NOMO-1 treated with dmso at 0.1 percent for 144 hours (cell line): ENCODE measurements at regions not wholly inside any gene's neighbourhood (a gene's known extent, or its start where the extent isn't known, plus 50 kb on each side); places are given as distances from the start of the nearest gene placed in this dataset.
"Not testable (repeated sequence)": the region's sequence is repeated elsewhere in the genome, so short reads cannot be mapped to it uniquely, and the experiment has no call there.

Experiments used
- DNase-seq: peaks from one replicate; lab custom pipeline; 2025; ENCODE audit not compliant: unreplicated experiment; lab: John Stamatoyannopoulos, UW

- DNase-seq = no peak
Measured at GRCh38 chr2:3037196-3038194, 340.1 kb downstream of the EIPR1 start.

DNA sequence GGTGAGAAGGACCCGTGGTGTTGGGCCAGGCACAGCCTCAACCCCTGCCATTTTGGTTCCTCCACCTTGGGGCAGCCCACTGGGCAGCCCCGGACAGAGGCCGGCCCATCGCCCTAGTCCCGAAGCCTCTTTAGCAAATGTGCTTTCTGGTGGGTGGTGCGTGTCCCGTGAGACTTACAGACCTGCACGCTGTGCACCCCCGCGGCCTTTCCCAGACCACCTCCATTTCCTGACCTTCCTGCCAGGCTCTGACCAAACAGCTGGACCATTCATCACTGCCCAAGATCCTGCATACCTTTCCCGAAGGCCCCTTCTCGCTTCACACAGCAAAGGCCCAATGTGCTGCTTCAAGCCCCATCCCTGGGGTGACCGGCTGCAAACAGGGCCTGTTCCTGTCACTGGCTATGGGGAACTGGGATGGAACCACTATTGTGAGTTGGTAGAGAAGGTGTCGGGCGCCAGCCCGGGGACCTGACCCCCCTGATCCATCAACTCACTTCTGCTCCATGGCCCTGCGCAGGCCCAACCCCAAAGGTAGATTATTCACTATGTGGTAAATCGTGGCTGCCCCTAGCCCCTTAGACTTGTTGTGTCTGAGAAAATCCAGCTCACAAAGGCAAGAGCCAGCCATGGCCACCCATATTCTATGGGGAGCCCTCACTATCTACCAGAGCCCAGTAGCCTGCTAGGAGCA, 341.0 kb downstream of the EIPR1 start:
- DNase-seq = no peak

GRCh38 chr2:3035385-3036050, 342.1 kb downstream of the EIPR1 start:
- DNase-seq = no peak

DNA sequence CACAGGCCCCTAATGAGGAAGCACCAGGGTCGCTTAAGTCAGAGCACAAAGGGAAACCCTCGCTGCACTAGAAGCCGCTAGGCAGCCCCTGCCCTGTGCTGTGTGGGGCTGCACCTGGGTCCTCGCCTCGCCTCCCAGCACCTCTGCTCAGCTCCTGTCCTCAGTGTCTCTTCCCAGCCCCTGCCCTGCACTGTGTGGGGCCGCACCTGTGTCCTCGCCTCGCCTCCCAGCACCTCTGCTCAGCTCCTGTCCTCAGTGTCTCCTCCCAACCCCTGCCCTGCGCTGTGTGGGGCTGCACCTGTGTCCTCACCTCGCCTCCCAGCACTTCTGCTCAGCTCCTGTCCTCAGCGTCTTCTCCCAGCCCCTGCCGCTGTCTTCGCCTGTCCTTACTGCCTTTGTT, 342.8 kb downstream of the EIPR1 start:
- no peak for DNase-seq

GRCh38 chr2:3034396-3034795, 343.2 kb downstream of the EIPR1 start:
- DNase-seq = no peak

GRCh38 chr2:3033315-3033714, 344.3 kb downstream of the EIPR1 start:
- no peak for DNase-seq

DNA sequence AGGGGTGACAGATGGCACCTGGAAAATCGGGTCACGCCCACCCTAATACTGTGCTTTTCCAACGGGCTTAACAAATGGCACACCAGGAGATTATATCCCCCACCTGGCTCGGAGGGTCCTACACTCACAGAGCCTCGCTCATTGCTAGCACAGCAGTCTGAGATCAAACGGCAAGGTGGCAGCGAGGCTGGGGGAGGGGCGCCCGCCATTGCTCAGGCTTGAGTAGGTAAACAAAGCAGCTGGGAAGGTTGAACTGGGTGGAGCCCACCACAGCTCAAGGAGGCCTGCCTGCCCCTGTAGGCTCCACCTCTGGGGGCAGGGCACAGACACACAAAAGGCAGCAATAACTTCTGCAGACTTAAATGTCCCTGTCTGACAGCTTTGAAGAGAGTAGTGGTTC, 346.8 kb downstream of the EIPR1 start:
- not testable (repeated sequence) for DNase-seq

- DNase-seq = no peak
Measured at GRCh38 chr2:3025984-3026383, 351.6 kb downstream of the EIPR1 start.

- no peak for DNase-seq
Measured at GRCh38 chr2:3025261-3025660, 352.4 kb downstream of the EIPR1 start.

- no peak for DNase-seq
Measured at GRCh38 chr2:3024401-3024935, 353.1 kb downstream of the EIPR1 start.

GRCh38 chr2:3023531-3023930, 354.1 kb downstream of the EIPR1 start:
- no peak for DNase-seq

GRCh38 chr2:3022841-3023372, 354.7 kb downstream of the EIPR1 start:
- DNase-seq = no peak

DNA sequence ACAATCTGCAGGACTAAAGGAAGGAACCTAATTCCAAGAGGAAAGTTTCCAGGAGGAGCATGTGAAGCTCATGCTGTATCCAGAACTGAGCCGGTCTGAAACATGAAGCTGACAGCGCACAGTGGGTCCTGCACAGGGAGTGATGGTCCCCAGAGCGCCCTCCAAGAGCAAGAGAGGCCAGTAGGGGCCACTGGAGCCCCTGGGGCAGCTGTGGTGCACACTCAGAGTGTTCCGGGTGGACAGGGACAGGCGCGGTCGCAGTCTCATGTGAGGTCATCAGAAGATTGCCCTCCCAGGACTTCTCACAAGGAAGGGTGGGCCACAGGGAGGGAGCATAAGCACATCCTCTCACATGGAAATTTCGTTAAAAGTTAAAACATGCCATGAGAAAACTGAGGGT, 355.9 kb downstream of the EIPR1 start:
- DNase-seq = no peak

GRCh38 chr2:3010001-3010400, 367.6 kb downstream of the EIPR1 start:
- no peak for DNase-seq

DNA sequence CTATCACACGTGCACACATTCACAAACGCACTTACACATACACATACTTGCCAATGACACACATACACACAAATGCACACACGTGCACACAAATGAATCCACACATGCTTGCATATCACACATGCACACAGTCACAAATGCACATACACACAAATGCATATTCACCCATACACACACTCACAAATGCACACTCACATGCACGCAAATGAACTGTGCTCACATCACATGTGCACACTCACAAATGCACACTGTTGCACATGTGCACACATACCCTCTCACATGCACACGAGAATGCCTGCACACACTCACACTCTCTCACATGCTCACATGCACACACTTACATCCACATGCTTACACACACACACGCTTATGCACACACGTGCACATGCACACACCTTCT, 368.1 kb downstream of the EIPR1 start:
- no peak for DNase-seq

GRCh38 chr2:3009005-3009404, 368.6 kb downstream of the EIPR1 start:
- DNase-seq = no peak

- DNase-seq = no peak
Measured at GRCh38 chr2:3008561-3008960, 369.1 kb downstream of the EIPR1 start.

DNA sequence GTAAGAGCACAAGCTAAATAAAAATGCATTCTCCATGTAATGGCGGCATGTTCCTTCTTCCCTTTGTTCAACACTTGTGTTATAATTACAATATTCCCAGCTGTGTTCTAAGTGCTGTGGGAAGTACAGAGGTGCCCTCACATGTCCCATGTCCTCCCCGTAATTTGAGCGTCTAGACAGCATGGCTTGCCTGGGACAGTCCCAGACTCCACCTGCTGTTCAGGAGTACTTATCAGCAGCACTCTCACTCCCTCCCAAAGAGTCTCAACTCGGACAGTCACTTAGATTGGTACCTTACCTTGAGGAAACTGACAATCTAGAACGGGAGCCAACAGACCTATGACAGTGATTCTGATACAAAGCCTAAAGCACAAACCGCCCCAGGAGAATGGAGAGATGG, 370.5 kb downstream of the EIPR1 start:
- DNase-seq = no peak

GRCh38 chr2:3005859-3006501, 371.6 kb downstream of the EIPR1 start:
- no peak for DNase-seq
